Right atrium auricular region (tissue), 2 donors: ENCODE measurements at regions not wholly inside any gene's neighbourhood (a gene's known extent, or its start where the extent isn't known, plus 50 kb on each side); places are given as distances from the start of the nearest gene placed in this dataset.
A peak's percentile ranks its signal among the peaks of the same experiment; 100 is the strongest.

ENCODE experiments used
- DNase-seq: peaks from one replicate; pipeline ENCODE4 v3.0.0-alpha.2; 2019; ENCODE audit warnings: low spot score
- H3K27ac ChIP-seq, 2 donors: fragments of 200-600 bp; sonication (generic); 1 replicate in 1 of 2; 2 replicates in 1 of 2; pipeline ENCODE4 v1.5.1; 2016 to 2019
- H3K27me3 ChIP-seq, 2 donors: fragments of 200-600 bp; sonication (generic); one replicate each; pipeline versions ENCODE4 v1.5.1 to v1.6.0; 2017 to 2019
- H3K36me3 ChIP-seq: fragments of 200-600 bp; sonication (generic); one replicate; pipeline ENCODE4 v1.5.1; 2016
- H3K4me1 ChIP-seq, 2 donors: fragments of 200-600 bp; sonication (generic); one replicate each; pipeline versions ENCODE4 v1.5.1 to v1.6.0; 2017 to 2019
- H3K4me3 ChIP-seq, 2 donors: fragments of 200-600 bp; sonication (generic); 1 replicate in 1 of 2; 2 replicates in 1 of 2; pipeline ENCODE4 v1.5.1; 2017 to 2019; ENCODE audit warnings: mild to moderate bottlenecking in 1 of 2, moderate library complexity in 1 of 2
- H3K9me3 ChIP-seq, 2 donors: fragments of 200-600 bp; sonication (generic); one replicate each; pipeline ENCODE4 v1.5.1; 2019
- TF ChIP-seq, protein P1 (sequence below), 2 donors: fragments of 200-600 bp; sonication (generic); IDR thresholded peaks; one replicate each; pipeline ENCODE4 v1.5.1; 2019; ENCODE audit warnings: antibody characterized with exemption in 2 of 2

DNA sequence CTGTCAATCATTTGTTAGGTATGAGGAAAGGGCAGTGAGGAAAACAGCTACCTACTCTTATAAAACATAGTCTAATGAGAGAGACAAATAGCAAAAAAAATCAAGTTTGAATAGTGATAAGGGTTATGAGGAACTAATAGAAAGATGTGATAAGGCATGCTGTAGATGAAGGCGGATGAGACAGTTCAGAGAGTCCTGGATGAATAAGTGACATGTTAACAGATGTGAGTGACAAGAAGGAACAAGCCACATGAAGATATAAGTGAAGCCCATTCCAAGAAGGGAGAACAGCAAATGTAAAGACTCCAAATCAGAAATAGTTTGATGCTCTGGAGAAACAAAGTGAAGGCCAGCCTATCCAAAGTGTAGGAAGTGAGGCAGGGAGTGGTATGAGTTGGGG lies 154.1 kb upstream of the SYT10 start:
- TF ChIP-seq, protein P1, sequence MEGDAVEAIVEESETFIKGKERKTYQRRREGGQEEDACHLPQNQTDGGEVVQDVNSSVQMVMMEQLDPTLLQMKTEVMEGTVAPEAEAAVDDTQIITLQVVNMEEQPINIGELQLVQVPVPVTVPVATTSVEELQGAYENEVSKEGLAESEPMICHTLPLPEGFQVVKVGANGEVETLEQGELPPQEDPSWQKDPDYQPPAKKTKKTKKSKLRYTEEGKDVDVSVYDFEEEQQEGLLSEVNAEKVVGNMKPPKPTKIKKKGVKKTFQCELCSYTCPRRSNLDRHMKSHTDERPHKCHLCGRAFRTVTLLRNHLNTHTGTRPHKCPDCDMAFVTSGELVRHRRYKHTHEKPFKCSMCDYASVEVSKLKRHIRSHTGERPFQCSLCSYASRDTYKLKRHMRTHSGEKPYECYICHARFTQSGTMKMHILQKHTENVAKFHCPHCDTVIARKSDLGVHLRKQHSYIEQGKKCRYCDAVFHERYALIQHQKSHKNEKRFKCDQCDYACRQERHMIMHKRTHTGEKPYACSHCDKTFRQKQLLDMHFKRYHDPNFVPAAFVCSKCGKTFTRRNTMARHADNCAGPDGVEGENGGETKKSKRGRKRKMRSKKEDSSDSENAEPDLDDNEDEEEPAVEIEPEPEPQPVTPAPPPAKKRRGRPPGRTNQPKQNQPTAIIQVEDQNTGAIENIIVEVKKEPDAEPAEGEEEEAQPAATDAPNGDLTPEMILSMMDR (IDR thresholded peaks at IDR 0.05), result no peak
- Histone ChIP-seq H3K36me3 (no peaks in the 10 kb centered on the region), H3K4me1 (no peaks in the 10 kb centered on the region), H3K27ac (no peak overlapping the region), H3K27me3 (no peaks in the 10 kb centered on the region), H3K4me3 (no peak overlapping the region), H3K9me3 (no peaks in the 10 kb centered on the region)
- DNase-seq, result no peak

DNA sequence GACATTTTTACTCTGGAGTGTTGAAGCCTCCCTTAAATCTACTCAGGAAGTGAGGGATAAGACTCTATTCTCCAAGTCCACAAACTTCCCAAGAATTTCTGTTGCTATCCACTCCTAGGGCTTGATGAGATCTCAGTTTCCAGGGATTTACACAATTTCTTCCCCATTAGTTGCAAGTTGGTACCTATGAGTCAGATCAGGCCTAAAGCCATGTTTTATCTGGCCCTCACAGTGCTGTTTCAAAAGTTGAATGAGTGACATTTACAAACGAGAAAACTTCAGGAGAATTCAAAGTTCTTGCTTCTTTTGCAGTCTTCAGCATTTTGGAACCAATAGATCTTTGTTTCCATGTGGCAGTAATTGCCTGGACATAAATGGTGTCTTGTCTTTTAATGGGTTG lies 156.4 kb upstream of the SYT10 start:
- TF ChIP-seq, protein P1 (IDR thresholded peaks at IDR 0.05), result no peak
- no peak overlapping the region for H3K27ac ChIP-seq
- DNase-seq, result no peak
- no peaks in the 10 kb centered on the region for H3K9me3 ChIP-seq
- H3K36me3 ChIP-seq, result no peaks in the 10 kb centered on the region
- no peaks in the 10 kb centered on the region for H3K27me3 ChIP-seq
- H3K4me3 ChIP-seq, result no peak overlapping the region
- no peaks in the 10 kb centered on the region for H3K4me1 ChIP-seq

DNA sequence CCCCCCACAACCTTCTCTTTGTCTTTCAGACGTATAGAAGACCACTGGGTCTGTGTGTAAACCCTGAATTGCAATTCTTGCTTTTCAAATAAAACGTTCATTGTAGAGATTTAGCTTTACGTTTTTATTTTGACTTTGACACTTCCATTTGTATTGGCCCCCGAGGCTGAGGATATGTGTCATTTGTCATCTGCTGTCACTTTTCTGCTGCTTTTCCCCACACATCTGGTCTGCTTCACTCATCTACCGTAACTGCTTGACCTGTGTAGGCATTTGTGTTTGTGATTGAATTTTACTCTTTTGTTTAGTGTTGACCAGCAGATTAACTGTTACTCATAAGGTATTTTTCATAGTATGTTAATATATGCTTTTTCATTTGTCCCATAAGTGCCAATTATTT lies 157.2 kb upstream of the SYT10 start:
- Histone ChIP-seq H3K27ac (no peak overlapping the region), H3K4me1 (no peaks in the 10 kb centered on the region), H3K27me3 (no peaks in the 10 kb centered on the region), H3K9me3 (no peaks in the 10 kb centered on the region), H3K4me3 (no peak overlapping the region), H3K36me3 (no peaks in the 10 kb centered on the region)
- TF ChIP-seq, protein P1 (IDR thresholded peaks at IDR 0.05), result no peak
- DNase-seq, result no peak

DNA sequence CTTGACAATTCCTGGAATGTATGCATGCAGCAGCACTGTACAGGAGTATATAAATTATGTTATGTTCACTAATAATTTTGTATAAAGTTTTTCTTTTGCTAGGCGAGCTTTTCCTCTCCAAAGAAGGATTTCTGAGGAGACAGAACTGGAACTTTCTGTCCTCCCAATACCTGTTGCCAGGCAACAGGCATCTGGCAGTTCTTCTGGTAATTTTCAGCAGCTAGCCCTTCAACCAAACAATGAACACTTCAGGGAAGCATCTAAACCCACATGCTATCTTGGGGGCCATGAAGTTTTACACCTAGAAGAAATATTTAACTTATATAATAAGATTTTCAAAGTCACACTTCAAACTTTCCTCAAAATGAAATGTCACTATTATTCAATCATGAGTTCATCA lies 162.9 kb upstream of the SYT10 start:
- Histone ChIP-seq H3K36me3 (no peaks in the 10 kb centered on the region), H3K27ac (no peak overlapping the region), H3K4me1 (no peaks in the 10 kb centered on the region), H3K4me3 (no peak overlapping the region), H3K9me3 (no peaks in the 10 kb centered on the region), H3K27me3 (no peaks in the 10 kb centered on the region)
- DNase-seq, result no peak
- TF ChIP-seq, protein P1 (IDR thresholded peaks at IDR 0.05), result no peak

DNA sequence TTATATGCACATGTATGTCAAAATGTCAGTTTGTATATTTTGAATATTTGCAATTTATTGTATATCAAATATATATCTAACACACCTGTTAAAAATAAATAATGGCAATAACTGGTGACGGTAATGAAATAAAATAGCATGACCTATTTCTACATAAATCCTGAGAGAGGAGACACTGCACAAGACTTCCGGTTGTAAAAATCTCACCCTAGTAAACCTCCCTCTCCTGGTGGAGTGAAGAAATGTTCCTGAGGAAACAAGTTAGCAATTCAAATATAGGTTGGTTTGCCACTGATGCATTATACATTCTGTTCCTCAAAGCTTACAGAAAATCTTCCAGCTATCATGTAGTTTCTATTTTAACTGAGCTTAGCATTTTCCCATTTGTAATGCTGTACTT lies 166.1 kb upstream of the SYT10 start:
- TF ChIP-seq, protein P1 (IDR thresholded peaks at IDR 0.05), result peak in 1 of 2 donors; percentile 29
- Histone ChIP-seq H3K4me3 (no peak overlapping the region), H3K36me3 (no peaks in the 10 kb centered on the region), H3K27me3 (no peaks in the 10 kb centered on the region), H3K27ac (no peak overlapping the region), H3K9me3 (no peaks in the 10 kb centered on the region), H3K4me1 (no peaks in the 10 kb centered on the region)
- no peak for DNase-seq

DNA sequence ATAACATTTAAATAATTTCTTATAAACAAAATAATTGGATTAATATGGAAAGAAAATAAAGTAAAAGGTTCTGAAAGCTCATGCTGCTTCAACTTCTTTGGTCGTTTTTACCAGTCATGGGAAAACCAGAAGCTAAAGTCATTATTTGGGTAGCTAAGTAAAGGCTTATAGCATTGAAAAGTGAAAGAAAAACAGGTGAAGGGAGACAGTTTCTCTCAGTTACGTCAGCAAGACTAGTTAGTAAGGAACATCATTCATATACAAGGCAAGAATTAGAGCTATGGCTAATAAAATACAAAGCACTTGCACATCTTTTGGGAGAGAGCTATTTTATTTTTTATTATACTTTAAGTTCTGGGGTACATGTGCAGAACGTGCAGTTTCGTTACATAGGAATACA lies 170.3 kb upstream of the SYT10 start:
- no peak overlapping the region for H3K27ac ChIP-seq
- H3K4me3 ChIP-seq, result no peak overlapping the region
- H3K36me3 ChIP-seq, result no peaks in the 10 kb centered on the region
- TF ChIP-seq, protein P1 (IDR thresholded peaks at IDR 0.05), result no peak
- no peak for DNase-seq
- no peaks in the 10 kb centered on the region for H3K4me1 ChIP-seq
- no peaks in the 10 kb centered on the region for H3K9me3 ChIP-seq
- H3K27me3 ChIP-seq, result no peaks in the 10 kb centered on the region
